GM12878 (cell line): ENCODE measurements at regions not wholly inside any gene's neighbourhood (a gene's known extent, or its start where the extent isn't known, plus 50 kb on each side); places are given as distances from the start of the nearest gene placed in this dataset.

Experiments used
- BMI1 ChIP-seq: fragments of 450-650 bp; IDR thresholded peaks from 2 replicates; pipeline ENCODE4 v1.6.1; 2016; ENCODE audit warnings: mild to moderate bottlenecking, moderate library complexity, borderline replicate concordance
- CBFB ChIP-seq: IDR thresholded peaks from 2 replicates; pipeline ENCODE4 v1.6.1; 2016; ENCODE audit warnings: antibody characterized with exemption, low read depth
- FOXM1 ChIP-seq: IDR thresholded peaks from 2 replicates; pipeline ENCODE4 v1.6.1; 2012; ENCODE audit warnings: low read depth, mild to moderate bottlenecking, inconsistent platforms, low read length, moderate library complexity
- JUND ChIP-seq: IDR thresholded peaks from 2 replicates; pipeline ENCODE4 v1.6.1; 2012; ENCODE audit warnings: low read depth, mild to moderate bottlenecking, low read length, improper control_type of control experiment, moderate library complexity
- LARP7 ChIP-seq: fragments of 450-650 bp; IDR thresholded peaks from 2 replicates; pipeline ENCODE4 v1.6.1; 2017; ENCODE audit warnings: mild to moderate bottlenecking
- RAD21 ChIP-seq: IDR thresholded peaks from 2 replicates; pipeline ENCODE4 v1.6.1; 2011; ENCODE audit warnings: mild to moderate bottlenecking, low read depth, low read length, moderate library complexity; ENCODE audit not compliant: insufficient read depth
- SREBF2 ChIP-seq: IDR thresholded peaks from 2 replicates; pipeline ENCODE4 v1.6.1; 2012; ENCODE audit warnings: mild to moderate bottlenecking, low read length
- TF ChIP-seq, protein P1 (sequence below): IDR thresholded peaks from 2 replicates; pipeline ENCODE4 v1.6.1; 2012; ENCODE audit warnings: low read depth, low read length, improper control_type of control experiment

- TF ChIP-seq SREBF2 (no peak), FOXM1 (no peak), CBFB (no peak), RAD21 (no peak), LARP7 (no peak), JUND (no peak), BMI1 (no peak)
- TF ChIP-seq, protein P1, sequence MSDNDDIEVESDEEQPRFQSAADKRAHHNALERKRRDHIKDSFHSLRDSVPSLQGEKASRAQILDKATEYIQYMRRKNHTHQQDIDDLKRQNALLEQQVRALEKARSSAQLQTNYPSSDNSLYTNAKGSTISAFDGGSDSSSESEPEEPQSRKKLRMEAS, result no peak
Observed at GRCh38 chr20:39216195-39216594, 254.1 kb downstream of the DHX35 start.
